SK-N-DZ (cell line): ENCODE measurements at regions not wholly inside any gene's neighbourhood (a gene's known extent, or its start where the extent isn't known, plus 50 kb on each side); places are given as distances from the start of the nearest gene placed in this dataset.
"Not testable (repeated sequence)": the region's sequence is repeated elsewhere in the genome, so short reads cannot be mapped to it uniquely, and the experiment has no call there.

ENCODE experiments used
- DNase-seq: peaks from one replicate; pipeline ENCODE4 v3.0.0-alpha.2; 2015; ENCODE audit warnings: low spot score

GRCh38 chr18:21928925-21929324 lies 188.3 kb downstream of the MIB1 start:
- DNase-seq = no peak

- DNase-seq = no peak
These were observed 189.6 kb downstream of the MIB1 start for GRCh38 chr18:21930177-21930576.

GRCh38 chr18:21933931-21934765 lies 193.6 kb downstream of the MIB1 start:
- no peak for DNase-seq

- no peak for DNase-seq
These were observed 194.1 kb downstream of the MIB1 start for GRCh38 chr18:21934766-21935015.

- DNase-seq = no peak
These were observed 202.9 kb downstream of the MIB1 start for GRCh38 chr18:21943456-21943855.

- peak; percentile 10 for DNase-seq
These were observed 208.9 kb downstream of the MIB1 start for GRCh38 chr18:21949326-21950015.

GRCh38 chr18:21955757-21956652 lies 213.4 kb upstream of the GATA6 start:
- peak; percentile 59 for DNase-seq

GRCh38 chr18:21958263-21958662 lies 211.1 kb upstream of the GATA6 start:
- no peak for DNase-seq

- no peak for DNase-seq
These were observed 210.5 kb upstream of the GATA6 start for GRCh38 chr18:21958707-21959450.

GRCh38 chr18:21960189-21960588 lies 209.2 kb upstream of the GATA6 start:
- DNase-seq = no peak

GRCh38 chr18:21963336-21963735 lies 206.1 kb upstream of the GATA6 start:
- no peak for DNase-seq

GRCh38 chr18:21968338-21968737 lies 201.1 kb upstream of the GATA6 start:
- no peak for DNase-seq

GRCh38 chr18:21972281-21972680 lies 197.1 kb upstream of the GATA6 start:
- no peak for DNase-seq

- not testable (repeated sequence) for DNase-seq
These were observed 193.4 kb upstream of the GATA6 start for GRCh38 chr18:21975954-21976353.

GRCh38 chr18:21978546-21979170 lies 190.7 kb upstream of the GATA6 start:
- DNase-seq = no peak

GRCh38 chr18:21979171-21979560 lies 190.2 kb upstream of the GATA6 start:
- no peak for DNase-seq

- no peak for DNase-seq
These were observed 189.6 kb upstream of the GATA6 start for GRCh38 chr18:21979759-21980158.

- DNase-seq = no peak
These were observed 188.6 kb upstream of the GATA6 start for GRCh38 chr18:21980744-21981143.

- not testable (repeated sequence) for DNase-seq
These were observed 187.9 kb upstream of the GATA6 start for GRCh38 chr18:21981489-21981888.

GRCh38 chr18:21991081-21991534 lies 178.3 kb upstream of the GATA6 start:
- no peak for DNase-seq

- DNase-seq = no peak
These were observed 177.5 kb upstream of the GATA6 start for GRCh38 chr18:21991886-21992285.
